Right ventricle myocardium inferior (tissue), 1 donor: ENCODE measurements at regions not wholly inside any gene's neighbourhood (a gene's known extent, or its start where the extent isn't known, plus 50 kb on each side); places are given as distances from the start of the nearest gene placed in this dataset.

Experiments
- ATAC-seq: fragments of 200-7000 bp; cut with Tn5 transposase; one replicate; pipeline ENCODE4 v1.9.1; 2020; ENCODE audit warnings: mild to moderate bottlenecking, moderate library complexity
- DNase-seq: peaks from one replicate; pipeline ENCODE4 v3.0.0; 2021; ENCODE audit errors: missing footprints
- intact Hi-C: fragments of 100-400 bp; cut with DNase I; formaldehyde crosslinking; loops from one replicate; pipeline ENCODE4 v1.11.0; 2022
- donor health status: DM: no; HTN: yes; CAD: no; lungs with severe emphysema.

DNA sequence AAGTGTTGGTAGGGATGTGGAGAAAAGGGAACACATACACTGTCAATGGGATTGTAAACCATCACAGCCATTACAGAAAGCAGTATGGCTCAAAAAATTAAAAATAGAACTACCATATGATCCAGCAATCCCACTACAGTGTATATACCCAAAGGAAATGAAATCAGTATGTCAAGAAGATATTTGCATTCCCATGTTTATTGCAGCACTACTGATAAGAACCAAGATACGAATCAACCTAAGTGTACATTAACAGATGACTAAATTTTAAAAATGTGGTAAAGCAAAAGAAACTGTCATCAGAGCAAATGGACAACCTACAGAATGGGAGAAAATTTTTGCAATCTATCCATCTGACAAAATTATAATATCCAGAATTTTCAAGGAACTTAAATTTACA, 290.4 kb downstream of the IPMK start:
- no peak for ATAC-seq
- intact Hi-C loops: no loop called here
- no peak for DNase-seq

DNA sequence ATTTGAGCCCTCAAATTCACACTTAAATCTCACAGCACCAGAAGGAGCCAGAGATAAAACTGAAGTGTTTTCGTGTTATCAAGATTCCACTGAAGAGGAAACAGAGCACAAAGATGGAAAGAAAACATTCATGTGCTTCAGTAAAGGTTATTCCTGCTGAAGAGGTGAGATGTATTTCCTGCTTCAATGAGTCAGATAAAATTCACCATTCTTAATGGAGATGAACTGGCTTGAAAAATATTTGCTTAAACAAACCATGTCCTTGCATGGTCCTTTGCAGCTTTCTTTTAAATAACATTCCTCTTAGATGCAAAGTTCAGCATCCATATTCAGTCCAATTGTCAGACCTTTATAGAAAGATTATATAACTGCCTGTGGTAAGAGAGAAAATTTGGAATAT, 294.2 kb downstream of the IPMK start:
- DNase-seq (no peak), ATAC-seq (no peak)
- intact Hi-C loops: no loop called here

DNA sequence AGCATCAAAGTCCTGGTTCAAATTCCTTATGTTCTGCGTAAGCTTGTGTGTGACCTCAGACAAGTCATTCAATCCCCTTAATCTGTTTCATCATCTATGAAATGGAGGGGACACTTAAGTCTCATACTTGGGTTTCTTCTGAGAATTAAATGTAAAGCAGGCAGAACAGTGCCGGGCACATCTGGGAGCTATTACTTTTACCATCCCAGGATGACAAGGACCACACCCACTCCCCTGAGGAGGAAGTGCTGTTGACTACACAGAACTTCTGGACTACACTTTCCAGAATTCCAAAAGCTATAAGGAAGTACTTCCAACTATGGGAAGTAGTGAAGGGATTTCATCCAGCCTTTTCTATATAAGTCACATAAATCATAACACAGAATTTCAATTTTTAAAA, 294.9 kb downstream of the IPMK start:
- DNase-seq: no peak
- intact Hi-C loops: no loop called here
- no peak for ATAC-seq

DNA sequence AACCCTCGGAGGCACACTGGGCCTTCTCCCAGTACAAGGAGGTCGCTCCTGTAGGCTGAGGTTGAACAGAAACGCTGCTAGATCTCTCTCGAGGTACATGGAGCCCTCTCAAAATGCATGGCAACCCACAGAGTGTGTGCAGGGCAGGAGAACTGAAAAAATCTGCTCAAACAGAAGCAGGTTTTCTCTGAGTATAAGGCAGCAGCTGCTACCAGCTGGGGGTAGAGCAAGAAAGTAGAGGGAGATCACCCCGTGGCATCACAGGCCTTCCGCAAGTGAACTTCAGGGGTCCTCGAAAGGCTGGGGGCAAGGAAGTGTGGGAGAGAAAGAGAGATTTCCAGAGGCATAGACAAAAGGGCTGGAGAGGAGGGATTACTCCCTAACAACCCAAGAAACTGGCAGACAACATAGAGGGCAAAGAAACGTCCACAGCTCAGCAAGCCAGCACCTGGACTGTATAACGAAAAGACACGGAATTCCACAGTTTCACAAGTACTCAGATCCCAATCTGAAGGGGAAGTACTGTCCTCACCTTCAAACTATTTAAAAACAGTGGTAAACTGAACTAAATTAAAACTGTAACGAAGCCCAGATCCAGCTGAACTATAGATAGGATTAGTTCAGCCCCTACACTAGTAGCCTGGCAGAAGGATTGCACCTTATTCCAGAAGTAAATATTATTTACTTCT, 299.2 kb downstream of the IPMK start:
- DNase-seq (no peak), ATAC-seq (no peak)
- intact Hi-C loops: no loop called here

DNA sequence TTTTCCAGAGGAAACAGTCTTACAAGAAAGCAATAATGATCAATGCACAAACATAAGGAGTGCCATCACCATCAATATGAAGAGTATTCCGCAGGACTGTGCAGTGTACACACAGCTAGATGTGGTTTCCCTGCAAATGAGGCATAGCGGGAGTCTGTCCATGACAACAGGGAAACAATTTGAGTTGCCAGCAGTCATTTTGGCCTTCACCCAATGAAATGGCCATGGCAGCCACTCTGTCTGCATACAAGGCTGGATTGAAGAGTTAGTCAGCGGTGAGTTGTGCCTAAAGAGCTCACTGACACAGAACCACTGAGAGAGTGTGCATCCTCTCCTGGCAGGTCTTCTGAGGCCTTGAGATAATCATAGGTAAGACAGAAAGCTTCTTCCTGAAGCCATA, 303.3 kb downstream of the IPMK start:
- intact Hi-C loops: no loop called here
- DNase-seq: no peak
- peak; percentile 94 for ATAC-seq

DNA sequence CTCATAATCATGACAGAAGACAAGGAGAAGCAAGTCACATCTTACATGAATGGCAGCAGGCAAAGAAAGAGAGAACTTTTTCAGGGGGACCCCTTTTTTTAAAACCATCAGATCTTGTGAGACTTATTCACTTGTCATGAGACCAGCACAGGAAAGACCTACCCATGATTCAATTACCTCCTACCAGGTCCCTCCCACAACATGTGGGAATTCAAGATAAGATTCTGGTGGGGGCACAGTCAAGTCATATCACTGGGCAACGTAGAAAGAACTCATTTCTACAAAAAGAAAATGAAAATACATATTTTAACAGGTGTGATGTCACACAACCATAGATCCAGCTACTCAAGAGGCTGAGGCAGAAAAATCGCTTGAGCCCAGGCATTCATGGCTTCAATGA, 304.1 kb downstream of the IPMK start:
- intact Hi-C loops: no loop called here
- no peak for DNase-seq
- no peak for ATAC-seq

DNA sequence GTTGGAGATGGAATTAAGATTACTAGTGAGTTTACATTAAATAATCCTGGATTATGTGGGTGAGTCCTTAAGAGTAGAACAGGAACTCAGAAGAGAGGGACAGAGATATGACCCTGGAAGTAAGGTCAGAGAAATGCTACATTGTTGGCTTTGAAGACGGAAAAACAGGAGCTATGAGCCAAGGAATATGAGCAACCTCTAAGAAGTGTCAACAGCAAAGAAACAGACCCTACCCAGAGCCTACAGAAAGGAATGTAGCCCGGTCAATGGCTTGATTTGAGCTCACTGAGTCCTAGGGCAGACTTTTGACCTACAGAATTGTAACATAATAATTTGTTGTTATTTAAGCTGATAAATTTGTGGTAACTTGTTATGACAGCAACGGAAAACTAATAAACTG, 304.9 kb downstream of the IPMK start:
- intact Hi-C loops: no loop called here
- ATAC-seq: peak; percentile 78

DNA sequence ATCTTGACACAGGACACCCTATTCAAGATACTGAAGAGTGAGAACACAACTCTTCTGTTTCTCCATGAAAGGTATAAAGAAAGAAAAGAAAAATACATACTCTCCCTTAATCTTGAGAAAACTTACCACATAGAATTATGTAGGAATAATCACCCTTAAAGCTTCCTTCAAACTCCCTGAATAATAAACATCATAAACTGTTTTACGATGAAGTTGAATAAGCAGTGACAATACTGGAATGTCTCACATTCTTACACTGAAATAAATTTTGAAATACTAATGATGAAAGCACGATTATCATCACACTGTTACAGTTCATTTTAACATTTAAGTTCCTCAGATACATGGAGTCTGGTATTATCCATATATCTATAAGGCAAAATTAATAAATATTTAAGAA, 306.2 kb downstream of the IPMK start:
- ATAC-seq (no peak), DNase-seq (no peak)
- intact Hi-C loops: no loop called here

More for the DNA sequence above, 304.9 kb downstream of the IPMK start:
- no peak for DNase-seq

DNA sequence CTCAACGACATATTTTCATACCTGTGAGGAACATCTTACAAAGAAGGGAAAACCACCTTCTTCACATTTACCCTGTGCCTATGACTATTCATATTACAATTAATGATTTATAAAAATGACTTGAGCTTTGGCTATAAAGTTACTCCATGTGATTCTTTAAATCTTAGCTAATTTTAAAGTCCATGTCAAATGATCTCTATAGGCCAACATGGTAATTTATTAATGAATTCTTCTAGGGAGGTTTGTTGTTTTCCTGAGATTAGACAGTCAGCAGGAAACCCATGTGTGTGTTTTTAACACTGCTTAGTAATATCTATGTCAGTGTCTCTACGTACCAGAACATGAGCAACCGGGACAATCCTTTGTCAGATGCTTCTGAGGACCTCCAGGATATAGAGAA, 307.3 kb downstream of the IPMK start:
- DNase-seq: no peak
- intact Hi-C loops: no loop called here
- ATAC-seq: no peak

DNA sequence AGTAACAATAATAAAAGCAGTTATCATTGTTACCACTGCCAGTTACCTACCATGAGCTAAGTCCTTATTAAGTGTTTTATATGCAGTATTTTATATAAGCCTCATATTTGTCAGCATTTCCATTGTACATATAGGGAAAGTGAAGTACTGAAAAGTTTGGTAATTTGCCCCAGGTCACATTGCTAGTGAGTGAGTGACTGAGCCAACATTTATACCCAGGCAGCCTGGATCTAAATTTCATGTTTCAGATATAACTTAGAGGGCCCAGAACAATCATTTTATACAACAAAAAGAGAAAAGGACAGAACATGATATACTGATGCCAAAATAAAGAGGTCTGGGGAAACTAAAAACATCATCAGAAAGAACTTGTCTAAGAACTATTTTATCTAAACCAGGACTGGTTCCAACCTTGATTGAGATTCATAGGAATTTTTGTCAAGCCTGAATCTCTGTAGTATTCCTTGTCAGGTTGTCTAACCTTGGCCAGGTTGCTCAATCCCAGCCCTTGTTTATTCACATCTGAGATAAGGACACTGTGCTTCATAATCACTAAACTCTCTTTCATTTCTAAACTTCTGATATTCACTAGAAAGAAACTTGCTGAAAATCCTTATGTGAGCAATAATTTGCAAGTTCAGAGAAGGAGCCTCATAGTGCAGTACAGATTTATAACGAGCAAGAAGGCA, 308.2 kb downstream of the IPMK start:
- no peak for DNase-seq
- no peak for ATAC-seq
- intact Hi-C loops: no loop called here

DNA sequence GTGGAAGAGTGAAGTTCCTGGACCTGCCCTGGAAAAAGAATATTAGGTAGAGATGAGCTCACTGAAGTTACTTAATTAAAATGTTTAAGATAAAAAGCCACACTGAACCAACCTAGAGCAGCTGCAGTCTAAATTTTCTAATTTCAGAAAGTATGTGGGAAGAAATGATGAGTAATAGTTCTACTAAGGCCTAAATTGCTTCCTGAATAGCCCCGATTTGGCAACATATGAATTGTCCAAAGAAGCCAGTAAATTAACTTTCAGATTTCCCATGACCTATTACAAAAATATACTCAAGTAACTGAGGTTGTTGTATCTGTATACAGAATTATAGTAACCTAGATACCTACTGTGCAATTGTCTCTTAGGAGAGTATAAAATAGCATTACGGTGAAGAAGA, 312.6 kb downstream of the IPMK start:
- intact Hi-C loops: no loop called here
- ATAC-seq (no peak), DNase-seq (no peak)

DNA sequence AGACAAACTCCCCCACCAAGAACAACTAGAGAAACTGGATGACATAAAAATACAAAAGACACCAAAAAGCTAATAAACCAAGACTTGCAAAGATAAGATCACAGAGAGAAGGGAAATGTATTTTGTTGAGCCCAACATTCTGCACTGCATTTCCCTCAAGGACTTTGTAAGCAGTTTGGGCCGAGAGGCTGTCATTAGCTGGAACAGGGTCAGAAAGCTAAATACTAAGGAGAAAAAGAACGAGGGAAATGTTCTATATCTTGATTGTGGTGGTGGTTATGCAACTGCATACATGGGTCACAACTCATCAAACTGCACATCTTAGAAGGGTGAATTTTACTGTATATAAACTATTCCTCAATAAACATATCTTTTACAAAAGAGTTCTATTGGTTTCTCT, 315.0 kb downstream of the IPMK start:
- ATAC-seq (no peak), DNase-seq (no peak)
- intact Hi-C loops: no loop called here

DNA sequence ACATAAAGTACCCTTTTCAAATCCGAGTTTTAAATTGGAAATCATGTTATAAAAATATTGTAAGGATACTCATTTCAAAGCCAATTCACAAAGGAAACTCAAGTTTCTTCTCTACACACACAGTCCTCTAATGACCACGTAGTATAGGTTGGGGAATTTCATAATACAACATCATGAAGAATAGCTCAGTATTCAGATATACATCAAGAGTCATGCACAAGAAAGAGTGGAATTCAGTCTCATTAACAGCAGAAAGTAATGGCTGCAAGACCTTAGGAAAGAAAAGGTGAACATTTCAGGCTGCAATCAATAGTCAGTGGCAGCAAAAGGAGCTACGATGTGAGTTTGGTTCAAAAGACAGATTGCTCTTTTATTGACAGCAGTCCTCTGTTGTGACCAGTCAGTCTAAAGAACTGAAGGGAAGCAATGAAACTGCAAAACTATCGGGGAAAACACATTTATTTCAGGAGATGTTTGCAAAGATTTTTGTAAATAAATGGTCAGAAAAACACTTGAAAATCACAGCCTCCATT, 317.2 kb downstream of the IPMK start:
- no peak for DNase-seq
- intact Hi-C loops: no loop called here
- ATAC-seq: no peak

DNA sequence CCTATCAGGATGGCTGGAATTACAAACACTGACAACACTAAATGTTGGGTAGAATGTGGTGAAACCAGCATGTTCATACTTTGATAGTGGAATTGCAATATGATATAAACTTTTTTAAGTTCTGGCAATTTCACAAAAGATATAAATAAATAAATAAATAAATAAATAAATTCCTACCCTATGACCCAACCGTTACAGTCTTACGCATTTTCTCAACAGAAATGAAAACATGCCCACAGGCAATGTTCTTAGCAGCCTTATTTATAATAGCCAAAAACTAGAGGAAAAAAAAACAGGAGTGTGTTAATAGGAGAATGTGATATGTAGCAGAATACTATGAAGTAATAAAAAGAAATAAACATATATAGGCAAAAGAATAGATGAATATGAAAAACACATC, 318.9 kb downstream of the IPMK start:
- ATAC-seq (no peak), DNase-seq (no peak)
- intact Hi-C loops: no loop called here

DNA sequence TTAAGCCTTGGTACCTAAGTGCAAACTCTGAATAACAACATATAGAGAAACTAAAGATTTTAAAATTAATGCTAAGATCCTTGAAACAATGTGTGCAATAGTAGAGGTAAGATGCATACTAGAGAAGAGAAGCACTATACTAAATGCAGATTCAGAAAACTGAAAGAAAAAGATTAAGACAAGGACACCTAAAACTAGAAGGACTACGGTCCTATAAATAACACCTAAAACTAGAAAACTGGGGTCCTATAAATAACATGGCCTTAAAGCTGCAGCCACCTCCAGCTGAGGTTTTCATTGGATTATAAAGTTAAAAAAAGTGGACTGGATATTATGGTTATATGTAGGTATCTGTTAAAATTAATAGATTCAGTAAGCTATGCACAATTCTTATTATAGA, 320.9 kb downstream of the IPMK start:
- DNase-seq (no peak), ATAC-seq (no peak)
- intact Hi-C loops: no loop called here

DNA sequence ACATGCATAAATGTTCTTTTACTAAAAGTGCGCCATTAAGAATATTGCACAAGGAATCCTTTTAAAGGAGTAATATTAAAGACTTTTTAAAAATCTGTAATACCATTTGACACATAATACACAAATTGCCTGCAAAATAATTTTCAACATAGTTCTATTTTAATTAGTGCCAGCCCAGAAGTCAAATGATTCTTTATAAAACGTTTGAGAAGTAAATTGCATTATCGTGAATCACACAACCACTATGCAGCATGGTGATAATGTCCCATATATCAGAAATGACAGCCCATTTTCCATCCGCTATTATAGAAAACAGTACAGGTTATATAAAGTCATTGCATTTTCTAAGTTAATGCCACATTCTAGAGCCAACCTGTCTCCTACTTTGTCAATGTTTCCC, 324.0 kb downstream of the IPMK start:
- DNase-seq (no peak), ATAC-seq (no peak)
- intact Hi-C loops: no loop called here

DNA sequence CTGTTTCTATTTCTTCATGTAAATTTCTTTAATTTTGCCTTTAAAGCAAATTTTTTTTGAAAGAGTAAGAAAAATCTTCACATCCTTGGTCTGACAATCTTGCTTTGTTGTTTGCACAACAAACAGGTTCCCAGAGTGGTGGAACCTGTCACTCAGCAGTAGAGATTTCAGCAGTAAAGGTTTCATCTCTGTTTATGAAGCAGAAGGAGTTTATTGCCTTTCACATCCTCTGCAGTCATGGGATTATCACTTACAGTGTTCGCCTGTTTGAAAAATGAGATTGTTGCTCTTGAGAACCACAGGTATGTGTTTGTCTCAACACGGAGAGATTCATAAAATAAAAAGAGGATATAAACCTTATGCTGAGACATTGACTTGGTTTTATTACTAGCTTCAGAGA, 342.6 kb downstream of the IPMK start:
- ATAC-seq (no peak), DNase-seq (no peak)
- intact Hi-C loops: no loop called here

DNA sequence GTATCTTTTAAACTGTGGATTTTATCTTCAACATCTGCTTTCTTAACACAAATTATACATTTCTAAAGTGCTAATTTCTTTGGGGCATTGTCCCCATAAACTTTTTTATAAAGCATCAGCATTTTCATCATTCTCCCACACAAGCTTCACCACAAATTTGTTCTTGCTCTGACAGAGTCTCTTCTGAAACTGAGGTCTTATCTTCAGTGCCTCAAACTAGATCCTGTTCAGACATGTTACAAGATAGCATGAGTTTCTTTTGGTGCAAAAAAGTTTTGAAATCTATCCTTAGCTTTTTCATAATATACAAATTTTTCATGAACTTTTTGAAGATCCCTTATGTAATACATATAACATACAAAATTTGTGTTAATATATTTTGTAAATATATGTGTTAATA, 346.6 kb downstream of the IPMK start:
- intact Hi-C loops: no loop called here
- ATAC-seq (no peak), DNase-seq (no peak)

DNA sequence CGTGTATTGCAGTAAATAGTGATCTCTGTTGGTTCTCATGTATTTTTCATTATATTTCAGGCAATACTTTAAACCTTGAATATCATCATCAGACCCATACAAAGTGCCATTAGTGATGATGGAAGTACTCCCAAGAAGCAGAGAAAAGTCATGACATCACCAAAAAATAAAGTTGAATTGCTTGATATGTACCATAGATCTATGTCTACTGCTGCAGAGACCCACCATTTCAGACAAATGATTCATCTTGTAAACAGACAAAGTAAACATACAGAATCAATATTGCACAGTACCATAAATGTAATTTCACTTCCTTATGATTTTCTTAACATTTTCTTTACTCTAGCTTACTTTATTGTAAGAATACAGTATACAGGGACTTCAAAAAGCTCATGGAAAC, 347.8 kb downstream of the IPMK start:
- no peak for ATAC-seq
- intact Hi-C loops: no loop called here
- DNase-seq: no peak

DNA sequence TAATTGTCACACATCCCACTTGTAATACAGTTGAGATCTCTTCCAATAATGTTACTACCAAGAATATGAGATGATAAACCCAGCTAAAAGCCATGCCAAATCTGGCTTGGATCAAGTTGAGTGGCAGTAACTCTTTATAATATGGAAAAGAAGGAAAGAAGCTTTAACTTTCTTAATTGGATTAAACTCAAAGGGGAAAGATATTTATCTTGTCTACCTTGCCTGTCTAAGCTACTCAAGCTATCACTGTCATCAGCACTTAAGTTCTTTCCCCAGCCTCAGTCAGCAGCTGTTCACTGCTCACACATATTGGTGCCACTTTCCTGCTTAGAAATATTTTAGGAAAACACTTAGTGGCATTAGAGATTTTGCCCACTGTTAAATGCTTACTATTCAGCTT, 350.7 kb downstream of the IPMK start:
- no peak for ATAC-seq
- intact Hi-C loops: no loop called here
- no peak for DNase-seq

DNA sequence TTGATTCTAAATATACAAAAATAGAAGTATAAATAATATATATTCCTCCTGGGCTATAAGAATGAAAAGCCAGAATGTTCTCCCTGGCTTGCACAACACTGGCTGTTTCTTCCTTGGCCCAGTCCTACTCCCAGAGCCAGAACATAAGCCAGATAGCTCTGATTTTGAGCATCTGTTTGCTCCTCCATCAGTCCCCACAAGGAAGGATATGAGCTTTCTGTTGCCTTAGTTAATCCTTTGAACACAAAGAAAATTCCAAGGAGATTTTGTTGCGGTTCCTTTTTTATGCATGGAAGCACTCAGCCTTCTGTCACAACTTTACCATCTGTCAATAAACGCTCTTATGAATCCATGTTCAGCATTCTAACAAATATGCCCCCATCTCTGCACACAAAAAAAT, 361.8 kb downstream of the IPMK start:
- DNase-seq (no peak), ATAC-seq (no peak)
- intact Hi-C loops: no loop called here
